IgD-negative memory B cell (primary cell): ENCODE measurements at regions not wholly inside any gene's neighbourhood (a gene's known extent, or its start where the extent isn't known, plus 50 kb on each side); places are given as distances from the start of the nearest gene placed in this dataset.
"Not testable (repeated sequence)": the region's sequence is repeated elsewhere in the genome, so short reads cannot be mapped to it uniquely, and the experiment has no call there.

Source experiments
- H3K27ac Mint-ChIP-seq, 3 donors: one replicate each; pipeline ENCODE4 v1.8.0; 2020 to 2022; ENCODE audit warnings: mild to moderate bottlenecking in 3 of 3, mixed read lengths in 3 of 3, moderate library complexity in 1 of 3
- H3K27me3 Mint-ChIP-seq: one replicate; pipeline ENCODE4 v1.8.0; 2021; ENCODE audit warnings: mixed read lengths
- H3K36me3 Mint-ChIP-seq: one replicate; pipeline ENCODE4 v1.8.0; 2020; ENCODE audit warnings: mild to moderate bottlenecking, mixed read lengths
- H3K4me1 Mint-ChIP-seq, 3 donors: one replicate each; pipeline ENCODE4 v1.8.0; 2020 to 2022; ENCODE audit warnings: mixed read lengths in 3 of 3, mild to moderate bottlenecking in 1 of 3
- H3K4me3 Mint-ChIP-seq, 4 donors: one replicate each; pipeline ENCODE4 v1.8.0; 2020 to 2022; ENCODE audit warnings: mild to moderate bottlenecking in 4 of 4, mixed read lengths in 4 of 4, moderate library complexity in 3 of 4
- H3K9me3 Mint-ChIP-seq, 3 donors: one replicate each; pipeline ENCODE4 v1.8.0; 2020 to 2021; ENCODE audit warnings: mixed read lengths in 3 of 3, mild to moderate bottlenecking in 1 of 3

- H3K4me1 Mint-ChIP-seq: peaks cover 0 to 5% (median 2%) of the 10 kb centered on the region in 3 donors
- peaks cover 3% of the 10 kb centered on the region for H3K27me3 Mint-ChIP-seq
- no peaks in the 10 kb centered on the region for H3K9me3 Mint-ChIP-seq
- no peak overlapping the region for H3K4me3 Mint-ChIP-seq
- no peak overlapping the region for H3K27ac Mint-ChIP-seq
- peaks cover 3% of the 10 kb centered on the region for H3K36me3 Mint-ChIP-seq
Measured at GRCh38 chr2:133982256-133982655, 271.6 kb upstream of the MGAT5 start.

- Mint-ChIP-seq H3K36me3 (peaks cover 5% of the 10 kb centered on the region), H3K9me3 (peaks cover 0 to 1% (median 0%) of the 10 kb centered on the region in 3 donors), H3K27me3 (peaks cover 3% of the 10 kb centered on the region), H3K4me3 (no peak overlapping the region), H3K4me1 (peaks cover 0 to 5% (median 2%) of the 10 kb centered on the region in 3 donors), H3K27ac (no peak overlapping the region)
Measured at GRCh38 chr2:133985563-133985962, 268.3 kb upstream of the MGAT5 start.

GRCh38 chr2:133986081-133986837 lies 267.6 kb upstream of the MGAT5 start:
- Mint-ChIP-seq H3K4me1 (peaks cover 0 to 5% (median 2%) of the 10 kb centered on the region in 3 donors), H3K27me3 (peaks cover 3% of the 10 kb centered on the region), H3K36me3 (peaks cover 5% of the 10 kb centered on the region), H3K9me3 (peaks cover 0 to 1% (median 0%) of the 10 kb centered on the region in 3 donors), H3K4me3 (no peak overlapping the region), H3K27ac (no peak overlapping the region)

DNA sequence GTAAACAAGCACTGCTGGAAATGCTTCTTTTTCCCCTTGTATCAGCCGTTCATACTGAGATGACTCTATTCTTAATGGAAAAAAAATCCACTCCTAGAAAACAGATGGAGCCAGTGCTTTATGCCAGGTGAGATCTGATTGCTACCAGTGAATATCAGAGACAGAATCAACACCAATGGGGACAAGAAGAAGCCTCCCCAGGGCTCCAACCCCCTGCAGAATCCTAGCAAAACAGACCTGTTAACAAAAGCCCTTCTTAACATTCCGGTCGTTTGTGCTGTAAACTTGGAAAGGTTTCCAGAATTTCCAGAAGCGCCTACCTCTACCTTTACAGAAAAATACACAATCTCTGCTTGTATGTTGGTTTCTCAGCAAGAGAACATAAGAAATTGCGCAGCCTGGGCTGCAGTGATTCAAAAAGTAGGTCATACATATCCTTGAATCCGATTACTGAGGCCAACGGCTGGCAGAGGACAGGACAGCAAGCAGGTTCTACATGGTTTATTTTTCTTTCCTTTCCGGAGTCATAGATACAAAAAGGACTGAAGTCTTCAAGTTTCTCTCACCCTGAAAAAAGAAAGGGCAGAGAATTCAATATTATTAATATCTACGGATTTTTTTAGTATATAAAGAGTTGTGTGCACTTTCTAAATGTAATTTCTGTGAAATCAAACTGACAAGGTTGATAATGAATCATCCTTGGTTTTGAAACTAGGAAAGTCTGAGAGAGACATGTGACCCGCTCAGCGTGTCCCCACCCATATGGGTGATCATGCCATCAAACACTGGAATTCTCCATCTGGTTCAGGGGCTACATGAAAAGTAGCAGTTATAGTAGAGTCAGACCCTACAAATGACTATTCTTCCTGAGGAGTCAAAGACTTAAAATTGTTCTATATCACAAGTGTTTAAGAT lies 266.7 kb upstream of the MGAT5 start:
- H3K27me3 Mint-ChIP-seq: peaks cover 3% of the 10 kb centered on the region
- H3K9me3 Mint-ChIP-seq: peaks cover 0 to 1% (median 0%) of the 10 kb centered on the region in 3 donors
- peaks cover 5% of the 10 kb centered on the region for H3K36me3 Mint-ChIP-seq

DNA sequence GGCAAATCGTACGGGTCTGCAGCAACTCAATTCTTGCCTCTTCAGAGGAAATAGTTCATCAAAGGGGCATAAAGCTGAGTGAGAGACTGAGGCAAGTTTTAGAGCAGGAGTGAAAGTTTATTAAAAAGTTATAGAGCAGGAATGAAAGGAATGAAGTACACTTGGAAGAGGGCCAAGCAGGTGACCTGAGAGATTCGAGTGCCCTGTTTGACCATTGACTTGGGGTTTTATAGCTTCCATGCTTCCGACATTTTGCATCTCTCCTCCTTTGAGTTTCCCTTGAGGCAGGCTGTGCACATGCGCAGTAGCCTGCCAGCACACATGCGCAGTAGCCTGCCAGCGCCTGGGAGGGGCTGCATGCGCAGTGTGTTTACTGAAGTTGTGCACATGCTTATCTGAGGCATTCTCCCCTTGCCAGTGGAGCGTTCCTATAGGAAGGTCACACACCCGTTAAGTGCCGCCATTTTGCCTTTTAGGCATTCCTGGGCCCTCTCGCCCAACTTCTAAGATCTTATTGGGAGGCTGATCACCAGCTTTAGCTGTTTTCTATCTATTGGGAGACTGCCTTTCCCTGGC lies 265.5 kb upstream of the MGAT5 start:
- Mint-ChIP-seq H3K9me3 (peaks cover 0 to 1% (median 0%) of the 10 kb centered on the region in 3 donors), H3K4me1 (no peaks in the 10 kb centered on the region), H3K27me3 (peaks cover 3% of the 10 kb centered on the region), H3K27ac (no peak overlapping the region), H3K4me3 (no peak overlapping the region), H3K36me3 (peaks cover 5% of the 10 kb centered on the region)

More for the DNA sequence above, 266.7 kb upstream of the MGAT5 start:
- Mint-ChIP-seq H3K4me1 (peaks cover 0 to 5% (median 2%) of the 10 kb centered on the region in 3 donors), H3K4me3 (no peak overlapping the region), H3K27ac (no peak overlapping the region)

DNA sequence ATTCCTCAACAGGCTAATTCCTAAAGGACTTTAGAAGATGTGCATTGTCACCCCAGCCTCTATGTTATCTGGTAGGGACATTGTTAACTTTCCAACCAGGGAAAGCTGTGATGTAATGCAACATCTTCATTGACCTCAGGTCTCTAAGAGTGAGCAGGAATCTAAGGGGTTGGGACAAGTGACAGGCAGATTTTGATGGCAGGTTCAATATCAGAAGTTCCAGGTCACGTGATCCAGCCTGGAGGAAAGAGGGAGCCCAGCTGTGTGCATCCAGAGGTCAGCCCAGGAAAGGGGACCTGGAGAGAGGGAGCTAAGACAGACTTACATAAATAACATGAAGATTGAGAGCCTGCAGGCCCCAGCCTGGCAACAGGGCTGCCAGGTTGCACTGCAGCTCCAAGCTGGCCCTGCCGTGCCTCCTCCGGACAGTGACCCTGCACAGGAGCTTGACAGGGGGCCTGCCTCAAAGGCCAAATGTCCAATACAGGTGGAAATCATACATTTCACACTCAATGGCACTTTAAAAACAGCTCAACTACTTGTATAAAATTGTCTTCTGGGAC lies 262.2 kb upstream of the MGAT5 start:
- no peak overlapping the region for H3K27ac Mint-ChIP-seq
- H3K9me3 Mint-ChIP-seq: peaks cover 0 to 1% (median 0%) of the 10 kb centered on the region in 3 donors
- no peaks in the 10 kb centered on the region for H3K4me1 Mint-ChIP-seq
- peaks cover 4% of the 10 kb centered on the region for H3K36me3 Mint-ChIP-seq
- peaks cover 2% of the 10 kb centered on the region for H3K27me3 Mint-ChIP-seq
- H3K4me3 Mint-ChIP-seq: no peak overlapping the region

DNA sequence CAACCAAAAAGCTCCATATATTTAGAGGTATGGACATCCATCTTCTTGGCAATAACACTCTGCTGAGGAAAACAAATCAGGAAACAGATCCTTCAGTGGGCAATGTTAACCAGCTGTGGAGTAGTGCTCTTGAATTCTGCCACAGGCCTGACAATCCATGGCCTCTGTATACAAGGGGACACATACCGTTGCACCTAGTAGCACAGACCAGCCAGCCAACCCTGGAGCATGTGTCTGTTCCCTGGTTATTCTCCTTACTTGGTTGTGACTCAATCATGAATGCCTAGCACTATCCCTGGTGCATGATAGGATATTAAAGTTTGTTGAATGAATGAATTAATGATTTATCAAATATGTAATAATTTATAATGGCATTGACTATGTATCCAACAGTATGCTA lies 261.4 kb upstream of the MGAT5 start:
- Mint-ChIP-seq H3K27me3 (no peaks in the 10 kb centered on the region), H3K4me3 (no peak overlapping the region)

DNA sequence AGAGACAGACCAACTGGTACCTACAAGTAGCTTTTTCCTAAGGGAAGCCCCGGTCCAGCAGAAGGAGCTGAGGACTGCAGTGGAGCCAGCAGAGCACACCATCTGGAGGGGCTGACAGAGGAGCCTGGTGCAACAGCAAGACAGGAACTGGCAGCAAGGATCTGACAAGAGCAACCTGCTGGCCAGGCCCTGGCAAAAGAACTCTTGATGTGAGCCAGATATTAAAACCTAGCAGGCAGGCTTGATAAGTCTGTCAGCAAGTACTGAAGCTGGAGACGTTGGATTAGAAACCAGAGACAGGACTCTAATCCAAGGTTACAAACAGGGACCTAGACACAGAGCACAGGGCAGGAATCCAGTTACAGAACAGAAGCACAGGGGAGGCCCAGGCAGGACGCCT lies 260.7 kb upstream of the MGAT5 start:
- Mint-ChIP-seq H3K4me1 (no peaks in the 10 kb centered on the region), H3K4me3 (no peak overlapping the region), H3K27me3 (no peaks in the 10 kb centered on the region), H3K27ac (no peak overlapping the region), H3K9me3 (no peaks in the 10 kb centered on the region), H3K36me3 (peaks cover 2% of the 10 kb centered on the region)

More for the DNA sequence above, 261.4 kb upstream of the MGAT5 start:
- H3K27ac Mint-ChIP-seq: no peak overlapping the region
- peaks cover 0 to 1% (median 0%) of the 10 kb centered on the region in 3 donors for H3K9me3 Mint-ChIP-seq
- peaks cover 4% of the 10 kb centered on the region for H3K36me3 Mint-ChIP-seq
- no peaks in the 10 kb centered on the region for H3K4me1 Mint-ChIP-seq

DNA sequence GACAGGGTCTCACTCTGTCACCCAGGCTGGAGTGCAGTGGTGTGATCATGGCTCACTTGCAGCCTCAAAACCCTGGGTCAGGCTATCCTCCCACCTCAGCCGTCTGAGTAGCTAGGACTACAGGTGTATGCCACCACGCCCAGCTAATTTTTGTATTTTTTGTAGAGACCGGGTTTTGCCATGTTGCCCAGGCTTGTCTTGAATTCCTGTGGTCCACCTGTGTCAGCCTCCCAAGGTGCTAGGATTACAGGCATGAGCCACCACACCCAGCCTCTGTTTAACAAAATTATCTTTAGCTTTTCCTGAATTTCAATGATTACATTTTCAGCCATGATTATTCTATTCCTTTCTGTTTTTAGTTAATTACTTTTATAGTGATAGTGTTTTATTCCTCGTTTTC lies 255.1 kb upstream of the MGAT5 start:
- H3K27ac Mint-ChIP-seq, H3K36me3 Mint-ChIP-seq, H3K4me1 Mint-ChIP-seq, H3K9me3 Mint-ChIP-seq, H3K4me3 Mint-ChIP-seq, H3K27me3 Mint-ChIP-seq: not testable (repeated sequence)

GRCh38 chr2:134002391-134002790 lies 251.5 kb upstream of the MGAT5 start:
- Mint-ChIP-seq H3K27ac (no peak overlapping the region), H3K9me3 (no peaks in the 10 kb centered on the region), H3K36me3 (peaks cover 4% of the 10 kb centered on the region), H3K4me3 (peak overlapping the region in 1 of 4 donors; percentile 42), H3K27me3 (no peaks in the 10 kb centered on the region), H3K4me1 (peaks cover 0 to 5% (median 3%) of the 10 kb centered on the region in 3 donors)

DNA sequence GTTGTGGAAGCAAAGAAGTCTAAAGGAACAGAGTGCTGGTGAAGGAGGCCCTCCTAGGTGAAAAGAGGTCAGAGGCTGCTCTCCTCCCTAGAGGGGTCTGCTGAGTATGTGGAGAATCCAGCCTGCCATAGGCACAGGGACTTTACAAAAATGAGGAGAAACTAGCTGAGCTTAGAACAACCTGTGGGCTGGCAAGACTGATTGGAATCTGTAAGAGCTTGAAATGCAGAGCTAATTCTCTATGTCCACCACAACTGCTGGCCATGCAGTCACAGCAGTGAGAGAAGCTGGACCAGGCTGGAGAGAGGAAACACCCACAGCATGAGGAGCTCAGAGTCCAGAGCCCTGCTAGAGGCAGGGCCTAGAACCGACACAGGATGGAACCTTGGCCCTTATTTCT lies 251.0 kb upstream of the MGAT5 start:
- no peak overlapping the region for H3K27ac Mint-ChIP-seq
- H3K9me3 Mint-ChIP-seq: no peaks in the 10 kb centered on the region
- H3K36me3 Mint-ChIP-seq: peaks cover 4% of the 10 kb centered on the region

DNA sequence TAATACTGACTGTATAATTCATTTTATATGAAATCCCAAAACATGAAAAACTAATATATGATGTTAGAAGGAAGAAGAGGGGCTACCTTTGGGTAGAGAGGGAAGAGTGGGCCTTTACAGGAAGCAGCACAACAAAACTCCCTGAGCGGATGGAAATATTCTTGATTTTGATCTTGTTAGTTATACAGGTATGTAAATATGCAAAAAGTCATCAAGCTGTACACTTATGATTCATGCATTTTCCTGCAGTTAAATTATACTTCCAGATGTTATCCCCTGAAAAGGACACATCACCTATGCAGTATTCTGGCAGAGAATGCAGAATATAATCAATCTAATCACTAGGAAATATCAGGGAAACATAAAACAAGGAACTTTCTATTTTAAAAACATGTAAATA lies 249.4 kb upstream of the MGAT5 start:
- Mint-ChIP-seq H3K27me3 (no peaks in the 10 kb centered on the region), H3K4me1 (peaks cover 0 to 5% (median 3%) of the 10 kb centered on the region in 3 donors), H3K4me3 (no peak overlapping the region), H3K27ac (no peak overlapping the region), H3K36me3 (peaks cover 2% of the 10 kb centered on the region), H3K9me3 (no peaks in the 10 kb centered on the region)

More for the DNA sequence above, 251.0 kb upstream of the MGAT5 start:
- peaks cover 0 to 5% (median 3%) of the 10 kb centered on the region in 3 donors for H3K4me1 Mint-ChIP-seq
- H3K4me3 Mint-ChIP-seq: no peak overlapping the region
- H3K27me3 Mint-ChIP-seq: no peaks in the 10 kb centered on the region

DNA sequence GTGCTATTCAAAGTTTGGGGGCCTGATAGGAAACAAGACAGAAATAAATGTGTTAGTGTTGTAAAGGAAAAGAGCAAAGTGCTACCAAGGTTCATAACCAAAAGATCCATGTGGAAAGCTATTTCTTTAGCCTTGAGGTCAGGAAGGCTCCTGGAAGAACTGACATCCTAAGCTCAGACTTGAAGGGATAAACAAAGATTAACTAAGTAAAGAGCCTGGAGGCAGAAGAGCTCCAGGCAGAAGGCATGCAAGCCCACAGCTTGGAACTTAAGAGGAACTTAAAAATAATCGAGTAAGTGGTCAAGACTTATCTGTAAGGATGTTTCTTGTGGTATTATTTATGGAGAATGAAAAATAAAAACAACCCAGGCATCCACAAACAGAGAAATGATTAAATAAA lies 245.0 kb upstream of the MGAT5 start:
- H3K4me3 Mint-ChIP-seq: no peak overlapping the region
- no peaks in the 10 kb centered on the region for H3K36me3 Mint-ChIP-seq
- peaks cover 0 to 2% (median 0%) of the 10 kb centered on the region in 3 donors for H3K9me3 Mint-ChIP-seq
- H3K27me3 Mint-ChIP-seq: no peaks in the 10 kb centered on the region
- H3K4me1 Mint-ChIP-seq: no peaks in the 10 kb centered on the region
- H3K27ac Mint-ChIP-seq: no peak overlapping the region

DNA sequence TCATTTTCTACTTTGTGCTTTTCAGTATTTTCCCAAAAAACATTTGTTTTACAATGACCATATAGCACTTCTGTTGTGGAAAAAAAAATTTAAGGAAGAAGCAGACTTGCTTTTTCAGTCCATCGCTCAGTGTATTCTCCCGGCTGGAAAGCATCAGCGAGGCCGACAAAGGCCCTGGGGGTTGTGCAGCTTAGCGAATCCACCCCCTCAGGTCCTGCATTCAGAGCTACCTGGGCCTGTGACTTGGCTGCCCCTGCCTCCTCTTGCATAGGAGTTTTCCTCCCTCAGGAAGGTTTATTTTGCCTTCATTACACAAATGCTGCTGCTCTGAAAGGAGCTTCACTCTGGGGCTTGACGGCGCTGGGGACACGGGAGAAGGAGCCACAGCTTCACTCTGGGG lies 244.4 kb upstream of the MGAT5 start:
- Mint-ChIP-seq H3K36me3 (no peaks in the 10 kb centered on the region), H3K9me3 (peaks cover 0 to 2% (median 0%) of the 10 kb centered on the region in 3 donors), H3K4me1 (no peaks in the 10 kb centered on the region), H3K27me3 (no peaks in the 10 kb centered on the region), H3K4me3 (no peak overlapping the region), H3K27ac (no peak overlapping the region)

DNA sequence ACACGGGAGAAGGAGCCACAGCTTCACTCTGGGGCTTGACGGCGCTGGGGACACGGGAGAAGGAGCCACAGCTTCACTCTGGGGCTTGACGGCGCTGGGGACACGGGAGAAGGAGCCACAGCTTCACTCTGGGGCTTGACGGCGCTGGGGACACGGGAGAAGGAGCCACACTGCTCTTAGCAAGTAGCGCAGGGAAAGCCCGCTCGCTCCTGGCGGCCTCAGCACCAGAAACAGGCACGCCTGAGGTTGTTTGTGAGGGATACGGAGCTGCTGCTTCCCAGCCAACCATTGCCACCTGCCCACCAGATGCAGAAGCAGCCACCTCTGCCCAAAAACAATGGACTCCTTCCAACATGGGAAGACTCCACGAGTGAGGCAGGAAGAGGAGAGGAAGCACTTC lies 244.0 kb upstream of the MGAT5 start:
- H3K4me3 Mint-ChIP-seq, H3K27ac Mint-ChIP-seq, H3K27me3 Mint-ChIP-seq, H3K9me3 Mint-ChIP-seq, H3K36me3 Mint-ChIP-seq, H3K4me1 Mint-ChIP-seq: not testable (repeated sequence)
